ENCODE measurements at regions not wholly inside any gene's neighbourhood (a gene's known extent, or its start where the extent isn't known, plus 50 kb on each side); places are given as distances from the start of the nearest gene placed in this dataset.

- no peak for DNase-seq (ENCODE audit: low read depth)
Measured at GRCh38 chr16:54510685-54511221, 224.2 kb upstream of the IRX3 start.

GRCh38 chr16:54509456-54509855, 222.9 kb upstream of the IRX3 start:
- DNase-seq (ENCODE audit: low read depth), result no peak

- no peak for DNase-seq (ENCODE audit: low read depth)
Measured at GRCh38 chr16:54508351-54508750, 221.8 kb upstream of the IRX3 start.

- DNase-seq (ENCODE audit: low read depth), result no peak
Measured at GRCh38 chr16:54506741-54507500, 220.3 kb upstream of the IRX3 start.

- no peak for DNase-seq (ENCODE audit: low read depth)
Measured at GRCh38 chr16:54506214-54506580, 219.6 kb upstream of the IRX3 start.

- DNase-seq (ENCODE audit: low read depth), result no peak
Measured at GRCh38 chr16:54505549-54506213, 219.1 kb upstream of the IRX3 start.

GRCh38 chr16:54504372-54504771, 217.8 kb upstream of the IRX3 start:
- DNase-seq (ENCODE audit: low read depth), result no peak

- no peak for DNase-seq (ENCODE audit: low read depth)
Measured at GRCh38 chr16:54503856-54504219, 217.3 kb upstream of the IRX3 start.

- no peak for DNase-seq (ENCODE audit: low read depth)
Measured at GRCh38 chr16:54503011-54503855, 216.6 kb upstream of the IRX3 start.

- DNase-seq (ENCODE audit: low read depth), result no peak
Measured at GRCh38 chr16:54501797-54502196, 215.2 kb upstream of the IRX3 start.

- DNase-seq (ENCODE audit: low read depth), result no peak
Measured at GRCh38 chr16:54493594-54493993, 207.0 kb upstream of the IRX3 start.

GRCh38 chr16:54493061-54493460, 206.5 kb upstream of the IRX3 start:
- no peak for DNase-seq (ENCODE audit: low read depth)

GRCh38 chr16:54490112-54490488, 203.5 kb upstream of the IRX3 start:
- DNase-seq (ENCODE audit: low read depth), result no peak

- no peak for DNase-seq (ENCODE audit: low read depth)
Measured at GRCh38 chr16:54489225-54490111, 202.9 kb upstream of the IRX3 start.

GRCh38 chr16:54488729-54489128, 202.1 kb upstream of the IRX3 start:
- DNase-seq (ENCODE audit: low read depth), result no peak

- no peak for DNase-seq (ENCODE audit: low read depth)
Measured at GRCh38 chr16:54487933-54488332, 201.3 kb upstream of the IRX3 start.

GRCh38 chr16:54484700-54485099, 198.1 kb upstream of the IRX3 start:
- DNase-seq (ENCODE audit: low read depth), result no peak

- DNase-seq (ENCODE audit: low read depth), result no peak
Measured at GRCh38 chr16:54482892-54483574, 196.4 kb upstream of the IRX3 start.

GRCh38 chr16:54480429-54480828, 193.8 kb upstream of the IRX3 start:
- DNase-seq (ENCODE audit: low read depth), result no peak

GRCh38 chr16:54479546-54479945, 193.0 kb upstream of the IRX3 start:
- DNase-seq (ENCODE audit: low read depth), result no peak

GRCh38 chr16:54477714-54478113, 191.1 kb upstream of the IRX3 start:
- DNase-seq (ENCODE audit: low read depth), result no peak
